ENCODE measurements at regions not wholly inside any gene's neighbourhood (a gene's known extent, or its start where the extent isn't known, plus 50 kb on each side); places are given as distances from the start of the nearest gene placed in this dataset.
"Not testable (repeated sequence)": the region's sequence is repeated elsewhere in the genome, so short reads cannot be mapped to it uniquely, and the experiment has no call there.

GRCh38 chr10:78417425-78418370 lies 384.0 kb downstream of the RPS24 start:
- Histone ChIP-seq H3K27me3 (no peaks in the 10 kb centered on the region), H3K4me1 (peaks cover 8 to 21% (median 11%) of the 10 kb centered on the region in 4 donors), H3K36me3 (no peaks in the 10 kb centered on the region), H3K4me3 (no peak overlapping the region), H3K9me3 (no peaks in the 10 kb centered on the region), H3K27ac (peak overlapping the region in 1 of 4 donors; percentile 8)
- 84 to 89% methylated on average over 12 to 16 of the region's 16 CpGs for WGBS, 2 donors
- TF ChIP-seq CTCF (IDR thresholded peaks at IDR 0.05) (no peak), POLR2AphosphoS5 (IDR thresholded peaks at IDR 0.05) (no peak), EP300 (IDR thresholded peaks at IDR 0.05) (no peak), POLR2A (IDR thresholded peaks at IDR 0.05) (no peak)
- ATAC-seq (ENCODE audit: low FRiP score in 2 of 2) = no peak
- no peak for DNase-seq

GRCh38 chr10:78419481-78420265 lies 386.0 kb downstream of the RPS24 start:
- DNase-seq (peak in 1 of 2 donors; percentile 87), ATAC-seq (ENCODE audit: low FRiP score in 2 of 2) (peak in 1 of 2 donors; percentile 76)
- Histone ChIP-seq H3K4me1 (peaks cover 6 to 21% (median 9%) of the 10 kb centered on the region in 4 donors), H3K36me3 (no peaks in the 10 kb centered on the region), H3K27me3 (no peaks in the 10 kb centered on the region), H3K4me3 (no peak overlapping the region), H3K27ac (no peak overlapping the region), H3K9me3 (peaks cover 0 to 4% (median 0%) of the 10 kb centered on the region in 4 donors)
- WGBS, 2 donors = 78 to 79% methylated on average over 13 to 14 of the region's 14 CpGs
- TF ChIP-seq CTCF (IDR thresholded peaks at IDR 0.05) (peak in 1 of 6 experiments; percentile 10), POLR2A (IDR thresholded peaks at IDR 0.05) (no peak), POLR2AphosphoS5 (IDR thresholded peaks at IDR 0.05) (no peak), EP300 (IDR thresholded peaks at IDR 0.05) (peak in 2 of 4 donors; percentile 21 to 41)

- ATAC-seq (ENCODE audit: low FRiP score in 2 of 2) = no peak
- WGBS, 2 donors = 69 to 71% methylated on average over 16 of the region's 16 CpGs
These were observed 387.5 kb downstream of the RPS24 start for GRCh38 chr10:78420946-78421735.

GRCh38 chr10:78424050-78424449 lies 390.4 kb downstream of the RPS24 start:
- H3K4me3 ChIP-seq; H3K4me1 ChIP-seq; H3K27me3 ChIP-seq; ATAC-seq (ENCODE audit: low FRiP score in 2 of 2); H3K27ac ChIP-seq; DNase-seq; H3K36me3 ChIP-seq; H3K9me3 ChIP-seq: not testable (repeated sequence)
- WGBS, 2 donors = 100% methylated on average over 2 of the region's 2 CpGs

More at GRCh38 chr10:78420946-78421735, 387.5 kb downstream of the RPS24 start:
- peaks cover 0 to 6% (median 2%) of the 10 kb centered on the region in 4 donors for H3K9me3 ChIP-seq
- peaks cover 5 to 14% (median 7%) of the 10 kb centered on the region in 4 donors for H3K4me1 ChIP-seq
- no peak overlapping the region for H3K4me3 ChIP-seq
- TF ChIP-seq EP300 (IDR thresholded peaks at IDR 0.05) (no peak), POLR2AphosphoS5 (IDR thresholded peaks at IDR 0.05) (no peak), CTCF (IDR thresholded peaks at IDR 0.05) (no peak), POLR2A (IDR thresholded peaks at IDR 0.05) (no peak)
- no peak overlapping the region for H3K27ac ChIP-seq
- no peaks in the 10 kb centered on the region for H3K27me3 ChIP-seq
- no peaks in the 10 kb centered on the region for H3K36me3 ChIP-seq
- no peak for DNase-seq
